ENCODE measurements at regions not wholly inside any gene's neighbourhood (a gene's known extent, or its start where the extent isn't known, plus 50 kb on each side); places are given as distances from the start of the nearest gene placed in this dataset.

GRCh38 chr13:33659466-33659865 is 158.5 kb upstream of the RFC3 start:
- Histone ChIP-seq H2AK5ac (ENCODE audit: low read depth, low read length) (no peak overlapping the region), H3K9me3 (ENCODE audit: control insufficient read depth, insufficient read depth, low read length) (no peaks in the 10 kb centered on the region), H3K79me1 (ENCODE audit: low read depth in 1 of 2, low read length in 2 of 2) (no peaks in the 10 kb centered on the region), H3K36me3 (ENCODE audit: control insufficient read depth, insufficient read depth, low read length) (no peaks in the 10 kb centered on the region), H3K9ac (ENCODE audit: low read depth, low read length) (no peak overlapping the region), H3K27me3 (ENCODE audit: control insufficient read depth, insufficient read depth, low read length) (peaks cover 3% of the 10 kb centered on the region), H3K4me2 (ENCODE audit: low read depth, low read length) (no peak overlapping the region), H3K14ac (replicated peaks; ENCODE audit: low read depth, low read length) (no peak overlapping the region), H4K8ac (ENCODE audit: low read depth in 2 of 2, low read length in 2 of 2) (no peak overlapping the region), H3K18ac (ENCODE audit: low read depth, low read length) (no peak overlapping the region), H2BK20ac (ENCODE audit: low read depth, low read length) (no peak overlapping the region), H4K20me1 (ENCODE audit: insufficient read depth, low read length) (no peaks in the 10 kb centered on the region), H2BK15ac (ENCODE audit: low read depth, low read length) (no peak overlapping the region), H2AK9ac (replicated peaks; ENCODE audit: low read depth, low read length, poor library complexity) (no peak overlapping the region), H3K27ac (ENCODE audit: insufficient read depth, low read length) (no peak overlapping the region), H3K4ac (ENCODE audit: low read depth, low read length) (no peak overlapping the region), H3K9me1 (ENCODE audit: insufficient read depth, low read length) (no peaks in the 10 kb centered on the region), H4K5ac (ENCODE audit: low read depth, low read length) (no peak overlapping the region), H2AFZ (replicated peaks; ENCODE audit: low read length, poor library complexity) (no peak overlapping the region), H2BK5ac (ENCODE audit: low read depth, low read length, poor library complexity, severe bottlenecking) (no peak overlapping the region), H4K91ac (ENCODE audit: insufficient read depth, low read depth, low read length) (no peak overlapping the region), H3K56ac (ENCODE audit: extremely low read depth, insufficient read depth, low read length) (no peak overlapping the region), H3K23ac (ENCODE audit: low read depth, low read length) (no peak overlapping the region), H2BK120ac (ENCODE audit: low read depth, low read length) (no peak overlapping the region), H3K4me1 (ENCODE audit: control insufficient read depth, insufficient read depth, low read length) (no peaks in the 10 kb centered on the region), H3K4me3 (ENCODE audit: insufficient read depth, low read depth, low read length) (no peak overlapping the region)
- ChIA-PET POLR2A (ENCODE audit: unreplicated experiment) (no interaction called here), CTCF (interaction anchor here (0.6 to 1.9 kb wide), 2 partner anchors 8 to 12 kb away, joined by 3 to 4 read pairs; no protein-coding TSS in a partner anchor)
- DNase-seq (no peak), ATAC-seq (ENCODE audit: low read depth) (no peak)
- dilution Hi-C loops (cut with HindIII; ENCODE audit: low sequenced_read_pairs, unreplicated experiment): no loop called here
- in situ Hi-C loops (cut with MboI; ENCODE audit: low sequenced_read_pairs): no loop called here
- BruUV-seq (replicated peaks): no TSS peak
- intact Hi-C loops (cut with micrococcal nuclease): no loop called here
- 40% methylated on average over 2 of the region's 4 CpGs; no CpG with 5 or more reads in 1 of the 2 experiments for WGBS, 2 experiments (ENCODE audit: extremely low coverage in 2 of 2, insufficient read length in 1 of 2)
- TF ChIP-seq CTCF (conservative IDR thresholded peaks at IDR 0.05; ENCODE audit: low read depth, low read length): no peak

All from IMR-90 (cell line).